ENCODE measurements at regions not wholly inside any gene's neighbourhood (a gene's known extent, or its start where the extent isn't known, plus 50 kb on each side); places are given as distances from the start of the nearest gene placed in this dataset.
"Not testable (repeated sequence)": the region's sequence is repeated elsewhere in the genome, so short reads cannot be mapped to it uniquely, and the experiment has no call there.

DNA sequence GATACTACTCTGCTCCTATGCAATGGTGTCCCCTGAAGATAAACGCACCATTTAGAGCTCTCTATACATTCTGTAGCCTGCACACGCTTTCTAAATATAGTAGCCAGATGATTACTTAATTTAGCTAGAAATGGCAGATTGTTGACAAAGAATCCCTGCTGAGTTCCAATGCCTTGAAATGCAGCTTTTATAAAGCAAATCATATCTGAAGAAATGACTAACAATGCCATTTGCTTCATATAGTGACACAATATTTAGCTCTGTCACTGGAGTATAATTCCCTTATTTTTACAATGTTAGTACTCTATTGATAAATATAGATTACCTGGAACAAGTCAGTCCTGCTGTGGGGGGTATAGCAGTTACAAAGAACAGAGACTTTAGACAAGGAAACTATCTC, 166.2 kb downstream of the CDCA7 start:
- H3K4me3 ChIP-seq (ENCODE audit: low read depth, low read length), result no peak overlapping the region
- no peak for DNase-seq (ENCODE audit: low read depth)
- TF ChIP-seq, protein P1, sequence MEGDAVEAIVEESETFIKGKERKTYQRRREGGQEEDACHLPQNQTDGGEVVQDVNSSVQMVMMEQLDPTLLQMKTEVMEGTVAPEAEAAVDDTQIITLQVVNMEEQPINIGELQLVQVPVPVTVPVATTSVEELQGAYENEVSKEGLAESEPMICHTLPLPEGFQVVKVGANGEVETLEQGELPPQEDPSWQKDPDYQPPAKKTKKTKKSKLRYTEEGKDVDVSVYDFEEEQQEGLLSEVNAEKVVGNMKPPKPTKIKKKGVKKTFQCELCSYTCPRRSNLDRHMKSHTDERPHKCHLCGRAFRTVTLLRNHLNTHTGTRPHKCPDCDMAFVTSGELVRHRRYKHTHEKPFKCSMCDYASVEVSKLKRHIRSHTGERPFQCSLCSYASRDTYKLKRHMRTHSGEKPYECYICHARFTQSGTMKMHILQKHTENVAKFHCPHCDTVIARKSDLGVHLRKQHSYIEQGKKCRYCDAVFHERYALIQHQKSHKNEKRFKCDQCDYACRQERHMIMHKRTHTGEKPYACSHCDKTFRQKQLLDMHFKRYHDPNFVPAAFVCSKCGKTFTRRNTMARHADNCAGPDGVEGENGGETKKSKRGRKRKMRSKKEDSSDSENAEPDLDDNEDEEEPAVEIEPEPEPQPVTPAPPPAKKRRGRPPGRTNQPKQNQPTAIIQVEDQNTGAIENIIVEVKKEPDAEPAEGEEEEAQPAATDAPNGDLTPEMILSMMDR (IDR thresholded peaks at IDR 0.05; ENCODE audit: insufficient read depth, low read depth, low read length), result no peak

DNA sequence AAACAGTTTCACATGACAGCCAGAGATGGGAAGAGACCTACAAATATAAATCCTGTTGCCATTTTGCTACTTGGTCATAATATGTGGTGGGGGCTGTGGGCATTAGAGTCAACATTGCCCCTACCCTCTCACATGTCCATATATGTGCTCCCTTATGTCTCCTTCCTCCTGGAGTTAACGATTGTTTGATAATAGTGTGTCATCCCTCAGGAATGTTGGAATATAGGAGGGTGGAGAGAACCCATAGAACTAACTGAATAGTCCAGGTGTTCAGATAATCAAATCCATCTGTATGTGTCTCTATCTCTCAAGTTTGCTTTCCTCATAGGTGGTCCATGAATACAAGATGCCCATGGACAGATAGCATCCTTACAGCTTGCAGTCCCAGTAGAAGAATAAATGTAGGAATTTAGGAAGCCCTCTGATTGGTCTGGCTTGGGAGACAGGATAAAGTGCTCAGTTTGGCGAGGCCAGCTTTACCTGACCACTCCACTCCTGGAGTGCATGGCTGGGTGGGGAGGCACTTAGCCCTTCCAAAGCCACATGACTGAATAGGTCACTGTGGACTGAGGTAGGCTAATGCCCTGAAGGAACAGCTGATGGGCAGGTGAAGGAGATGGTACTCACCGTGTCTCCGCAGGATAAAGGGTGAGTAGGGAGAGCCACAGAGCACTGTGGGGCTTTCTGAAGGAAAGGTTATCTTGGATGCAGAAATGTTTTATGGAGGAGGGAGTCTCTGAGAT, 166.9 kb downstream of the CDCA7 start:
- H3K4me3 ChIP-seq (ENCODE audit: low read depth, low read length), result no peak overlapping the region
- DNase-seq (ENCODE audit: low read depth), result no peak
- TF ChIP-seq, protein P1 (IDR thresholded peaks at IDR 0.05; ENCODE audit: insufficient read depth, low read depth, low read length), result no peak

DNA sequence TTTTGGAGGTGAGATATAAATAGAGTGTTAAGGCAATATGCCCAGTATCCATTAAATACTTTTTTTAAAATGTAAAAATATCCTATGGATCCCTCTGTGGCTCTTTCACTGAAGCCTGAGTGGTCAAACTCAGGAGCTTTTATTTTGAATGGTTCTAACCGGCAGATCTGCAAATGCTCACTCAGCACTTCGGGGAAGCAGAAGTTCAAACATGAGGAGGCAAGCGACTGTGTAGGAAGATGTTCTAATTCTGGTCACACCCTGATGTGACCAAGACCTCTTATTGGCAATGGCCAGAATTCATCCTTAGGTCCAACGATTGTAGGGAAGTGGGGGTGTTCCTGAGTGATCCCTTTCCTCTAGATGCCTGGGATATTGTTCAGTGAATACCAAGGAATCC, 168.8 kb downstream of the CDCA7 start:
- no peak for DNase-seq (ENCODE audit: low read depth)
- TF ChIP-seq, protein P1 (IDR thresholded peaks at IDR 0.05; ENCODE audit: insufficient read depth, low read depth, low read length), result no peak
- no peak overlapping the region for H3K4me3 ChIP-seq (ENCODE audit: low read depth, low read length)

DNA sequence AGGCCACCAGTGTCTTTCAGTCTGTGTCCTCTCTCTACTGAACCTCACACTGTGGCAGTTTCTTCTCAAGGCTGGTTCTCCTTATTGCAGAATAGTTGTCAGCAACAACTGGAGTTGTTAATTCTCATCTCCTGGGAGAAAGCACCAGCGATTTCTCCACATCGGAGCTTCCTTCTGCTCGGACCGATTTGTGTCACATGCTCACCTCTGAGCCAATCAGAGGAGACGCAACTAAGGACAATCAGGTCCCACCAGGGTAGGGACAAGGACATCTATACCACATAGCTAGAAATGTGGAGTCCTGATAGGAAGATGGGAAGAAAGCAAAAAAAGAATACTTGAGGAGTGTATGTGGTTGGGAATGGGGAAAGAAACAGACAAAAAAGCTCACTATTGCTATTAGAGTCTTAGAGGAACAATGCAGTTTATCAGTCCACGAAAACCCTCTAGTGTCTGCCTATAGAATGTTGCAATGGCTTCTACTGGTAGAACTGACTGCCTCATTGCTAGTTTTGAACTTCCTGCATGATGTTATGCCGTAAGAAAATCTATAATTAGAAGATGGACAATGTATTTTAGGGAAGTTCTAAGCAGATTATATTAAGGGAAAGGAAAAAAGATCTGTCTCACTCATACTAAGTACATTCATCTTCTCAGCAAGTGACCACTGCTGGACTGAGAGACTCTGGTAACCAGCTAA, 169.7 kb downstream of the CDCA7 start:
- no peak overlapping the region for H3K4me3 ChIP-seq (ENCODE audit: low read depth, low read length)
- TF ChIP-seq, protein P1 (IDR thresholded peaks at IDR 0.05; ENCODE audit: insufficient read depth, low read depth, low read length), result no peak
- DNase-seq (ENCODE audit: low read depth), result no peak

DNA sequence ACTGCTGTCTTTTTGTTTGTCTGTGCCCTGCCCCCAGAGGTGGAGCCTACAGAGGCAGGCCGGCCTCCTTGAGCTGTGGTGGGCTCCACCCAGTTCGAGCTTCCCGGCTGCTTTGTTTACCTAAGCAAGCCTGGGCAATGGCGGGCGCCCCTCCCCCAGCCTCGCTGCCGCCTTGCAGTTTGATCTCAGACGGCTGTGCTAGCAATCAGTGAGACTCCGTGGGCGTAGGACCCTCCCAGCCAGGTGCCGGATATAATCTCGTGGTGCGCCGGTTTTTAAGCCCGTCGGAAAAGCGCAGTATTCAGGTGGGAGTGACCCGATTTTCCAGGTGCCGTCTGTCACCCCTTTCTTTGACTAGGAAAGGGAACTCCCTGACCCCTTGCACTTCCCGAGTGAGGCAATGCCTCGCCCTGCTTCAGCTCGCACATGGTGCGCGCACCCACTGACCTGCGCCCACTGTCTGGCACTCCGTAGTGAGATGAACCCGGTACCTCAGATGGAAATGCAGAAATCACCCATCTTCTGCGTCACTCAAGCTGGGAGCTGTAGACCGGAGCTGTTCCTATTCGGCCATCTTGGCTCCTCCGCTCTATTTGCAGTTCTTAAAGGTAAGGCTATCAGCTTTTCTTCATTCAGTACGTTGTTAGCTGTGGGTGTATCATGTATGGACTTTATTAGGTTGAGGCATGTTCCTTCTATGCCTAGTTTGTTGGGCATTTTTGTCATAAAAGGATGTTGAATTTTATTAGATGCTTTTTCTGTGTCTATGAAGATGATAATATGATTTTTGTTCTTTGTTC, 178.3 kb downstream of the CDCA7 start:
- DNase-seq (ENCODE audit: low read depth), result not testable (repeated sequence)
- H3K4me3 ChIP-seq (ENCODE audit: low read depth, low read length), result peak overlapping the region; percentile 33

DNA sequence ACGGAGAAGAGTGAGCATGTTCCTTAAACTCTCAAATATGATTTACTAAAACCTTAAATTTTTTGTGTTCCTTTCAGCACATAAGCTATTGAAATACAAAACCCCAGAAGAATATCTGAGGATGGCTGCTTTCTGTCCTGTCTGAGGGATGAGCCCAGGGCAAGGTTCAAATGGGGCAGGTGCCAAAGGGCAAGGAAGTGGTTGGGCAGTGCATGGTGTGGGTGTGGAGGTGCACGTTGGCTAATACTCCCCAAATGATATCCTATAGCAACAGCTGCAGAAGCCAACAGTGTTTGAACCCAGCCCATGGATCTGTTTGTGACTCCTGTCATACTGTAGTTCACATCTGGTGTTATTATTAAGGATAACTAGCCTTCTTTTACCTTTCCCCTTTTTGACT, 183.0 kb downstream of the CDCA7 start:
- H3K4me3 ChIP-seq (ENCODE audit: low read depth, low read length), result no peak overlapping the region
- TF ChIP-seq, protein P1 (IDR thresholded peaks at IDR 0.05; ENCODE audit: insufficient read depth, low read depth, low read length), result no peak
- no peak for DNase-seq (ENCODE audit: low read depth)

DNA sequence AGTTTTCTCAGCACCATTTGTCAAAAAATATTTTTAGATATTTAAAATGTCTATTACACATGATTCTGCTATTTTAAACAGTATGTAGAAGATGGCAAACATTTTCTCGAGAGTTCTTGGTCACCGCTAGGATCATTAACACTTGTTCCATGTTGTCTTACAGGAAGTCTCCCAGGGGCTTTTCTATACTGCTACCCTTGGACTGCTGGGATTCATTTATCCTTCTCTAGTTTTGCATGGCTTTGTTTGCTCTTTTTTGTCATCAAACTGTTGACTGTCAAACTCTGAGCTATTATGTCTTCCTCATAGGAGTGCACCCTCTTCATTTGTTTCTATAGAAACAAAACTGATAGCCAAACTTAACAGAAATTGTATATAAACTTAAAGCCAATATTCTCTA, 184.9 kb downstream of the CDCA7 start:
- H3K4me3 ChIP-seq (ENCODE audit: low read depth, low read length), result no peak overlapping the region
- TF ChIP-seq, protein P1 (IDR thresholded peaks at IDR 0.05; ENCODE audit: insufficient read depth, low read depth, low read length), result no peak
- DNase-seq (ENCODE audit: low read depth), result no peak
